SU-DHL-6 (cell line): ENCODE measurements at regions not wholly inside any gene's neighbourhood (a gene's known extent, or its start where the extent isn't known, plus 50 kb on each side); places are given as distances from the start of the nearest gene placed in this dataset.

ENCODE experiments used
- H2AFZ ChIP-seq: fragments of 200-600 bp; sonication (generic); 2 replicates; pipeline ENCODE4 v1.6.1; 2014; ENCODE audit warnings: low read depth, mild to moderate bottlenecking, moderate library complexity, mixed read lengths, antibody characterized with exemption, low read length; ENCODE audit not compliant: severe bottlenecking
- H3F3A ChIP-seq: fragments of 200-600 bp; shearing (Covaris generic); 2 replicates; pipeline ENCODE4 v1.6.0; 2016; ENCODE audit warnings: antibody characterized with exemption, mild to moderate bottlenecking; ENCODE audit not compliant: insufficient read depth
- H3K27ac ChIP-seq: fragments of 200-600 bp; sonication (generic); 2 replicates; pipeline ENCODE4 v1.5.1; 2016; ENCODE audit warnings: low read depth, mild to moderate bottlenecking, low read length, moderate library complexity, mixed read lengths
- H3K27me3 ChIP-seq: fragments of 200-600 bp; sonication (generic), shearing (Covaris generic); 2 replicates; pipeline ENCODE4 v1.6.0; 2014; ENCODE audit warnings: mild to moderate bottlenecking, low read length
- H3K36me3 ChIP-seq: fragments of 200-600 bp; sonication (generic); 2 replicates; pipeline ENCODE4 v1.6.1; 2014; ENCODE audit warnings: mild to moderate bottlenecking, low read length, mixed read lengths
- H3K4me2 ChIP-seq: fragments of 300-600, 200-600 bp; shearing (Covaris generic), sonication (generic); 2 replicates; pipeline ENCODE4 v1.6.0; 2014; ENCODE audit warnings: low read length, low read depth, mild to moderate bottlenecking; ENCODE audit not compliant: poor library complexity, severe bottlenecking
- H3K4me3 ChIP-seq: fragments of 200-600 bp; sonication (generic); 2 replicates; pipeline ENCODE4 v1.5.1; 2014; ENCODE audit warnings: antibody characterized with exemption, low read length, mild to moderate bottlenecking, mixed read lengths; ENCODE audit not compliant: insufficient read depth, poor library complexity, severe bottlenecking
- H3K79me2 ChIP-seq: fragments of 200-600 bp; sonication (generic); 2 replicates; pipeline ENCODE4 v1.6.1; 2014; ENCODE audit warnings: mild to moderate bottlenecking, low read length, moderate library complexity; ENCODE audit not compliant: insufficient read depth
- H3K9ac ChIP-seq: fragments of 200-600 bp; sonication (generic); 2 replicates; pipeline ENCODE4 v1.7.0; 2014; ENCODE audit warnings: mild to moderate bottlenecking, low read length
- H3K9me2 ChIP-seq: fragments of 200-600 bp; sonication (generic); replicated peaks from 2 replicates; pipeline ENCODE4 v1.6.1; 2014; ENCODE audit warnings: low read length; ENCODE audit not compliant: insufficient read depth
- H3K9me3 ChIP-seq: fragments of 200-600 bp; sonication (generic); 2 replicates; pipeline ENCODE4 v1.6.1; 2014; ENCODE audit warnings: low read length, mixed read lengths; ENCODE audit not compliant: insufficient read depth
- H4K20me1 ChIP-seq: fragments of 200-600 bp; sonication (generic); 2 replicates; pipeline ENCODE4 v1.6.1; 2014; ENCODE audit warnings: low read depth, mild to moderate bottlenecking, antibody characterized with exemption, low read length, moderate library complexity, mixed read lengths
- CTCF ChIP-seq: fragments of 200-600 bp; sonication (generic); IDR thresholded peaks from one replicate; pipeline ENCODE4 v1.5.1; 2017; ENCODE audit warnings: antibody characterized with exemption, mild to moderate bottlenecking, low read length, moderate library complexity; ENCODE audit not compliant: insufficient read depth, poor library complexity, severe bottlenecking
- EZH2phosphoT487 ChIP-seq: fragments of 200-600 bp; sonication (generic), shearing (Covaris generic); conservative IDR thresholded peaks from 2 replicates; pipeline ENCODE4 v1.6.1; 2018; ENCODE audit warnings: mild to moderate bottlenecking, antibody characterized with exemption, low read length, moderate library complexity, mixed read lengths

GRCh38 chr11:81941998-81942397, 791.7 kb downstream of the FAM181B start:
- Histone ChIP-seq H3K4me2 (no peak overlapping the region), H3K9me2 (no peaks in the 10 kb centered on the region), H4K20me1 (no peaks in the 10 kb centered on the region), H3K9ac (no peak overlapping the region), H3K4me3 (no peak overlapping the region), H3K36me3 (no peaks in the 10 kb centered on the region), H2AFZ (no peak overlapping the region), H3K27ac (no peak overlapping the region), H3K27me3 (no peaks in the 10 kb centered on the region), H3K9me3 (no peaks in the 10 kb centered on the region), H3F3A (no peaks in the 10 kb centered on the region), H3K79me2 (no peaks in the 10 kb centered on the region)
- no peak for TF ChIP-seq EZH2phosphoT487
- TF ChIP-seq CTCF, result no peak

- Histone ChIP-seq H3K36me3 (no peaks in the 10 kb centered on the region), H3K4me3 (no peak overlapping the region), H3K79me2 (no peaks in the 10 kb centered on the region), H3K9ac (no peak overlapping the region), H2AFZ (no peak overlapping the region), H3K9me3 (no peaks in the 10 kb centered on the region), H3K4me2 (no peak overlapping the region), H3K27me3 (no peaks in the 10 kb centered on the region), H3K27ac (no peak overlapping the region), H4K20me1 (no peaks in the 10 kb centered on the region), H3F3A (no peaks in the 10 kb centered on the region), H3K9me2 (no peaks in the 10 kb centered on the region)
- TF ChIP-seq CTCF (no peak), EZH2phosphoT487 (no peak)
Observed at GRCh38 chr11:81932303-81932702, 801.4 kb downstream of the FAM181B start.

GRCh38 chr11:81920205-81920604, 813.5 kb downstream of the FAM181B start:
- Histone ChIP-seq H3K4me3 (no peak overlapping the region), H3K27ac (no peak overlapping the region), H3K4me2 (no peak overlapping the region), H4K20me1 (no peaks in the 10 kb centered on the region), H2AFZ (no peak overlapping the region), H3K9me3 (no peaks in the 10 kb centered on the region), H3K9me2 (no peaks in the 10 kb centered on the region), H3F3A (no peaks in the 10 kb centered on the region), H3K27me3 (no peaks in the 10 kb centered on the region), H3K36me3 (no peaks in the 10 kb centered on the region), H3K79me2 (no peaks in the 10 kb centered on the region), H3K9ac (no peak overlapping the region)
- TF ChIP-seq EZH2phosphoT487 (no peak), CTCF (no peak)
